Uterus (tissue), 3 donors: ENCODE measurements at regions not wholly inside any gene's neighbourhood (a gene's known extent, or its start where the extent isn't known, plus 50 kb on each side); places are given as distances from the start of the nearest gene placed in this dataset.

ENCODE experiments used
- DNase-seq, 2 donors: peaks; one replicate each; pipeline ENCODE4 v3.0.0-alpha.2; 2019 to 2020
- H3K27ac ChIP-seq, 2 donors: fragments of 200-600 bp; sonication (generic); 1 replicate in 1 of 2; 2 replicates in 1 of 2; pipeline ENCODE4 v1.5.1; 2016 to 2018
- H3K27me3 ChIP-seq, 2 donors: fragments of 200-600 bp; sonication (generic); one replicate each; pipeline ENCODE4 v1.5.1; 2018 to 2019; ENCODE audit warnings: control low read depth in 1 of 2
- H3K36me3 ChIP-seq, 2 donors: fragments of 200-600 bp; sonication (generic); one replicate each; pipeline ENCODE4 v1.5.1; 2019; ENCODE audit warnings: control low read depth in 1 of 2
- H3K4me1 ChIP-seq, 2 donors: fragments of 200-600 bp; sonication (generic); one replicate each; pipeline ENCODE4 v1.5.1; 2018 to 2019; ENCODE audit warnings: control low read depth in 1 of 2
- H3K4me3 ChIP-seq, 2 donors: fragments of 200-600 bp; sonication (generic); 1 replicate in 1 of 2; 2 replicates in 1 of 2; pipeline ENCODE4 v1.5.1; 2018 to 2019; ENCODE audit warnings: mild to moderate bottlenecking in 1 of 2
- H3K9me3 ChIP-seq, 2 donors: fragments of 200-600 bp; sonication (generic); one replicate each; pipeline ENCODE4 v1.5.1; 2019; ENCODE audit warnings: control low read depth in 1 of 2
- POLR2A ChIP-seq, 2 donors: fragments of 450-650 bp; IDR thresholded peaks; one replicate each; pipeline ENCODE4 v1.6.1; 2016; ENCODE audit warnings: antibody characterized with exemption in 2 of 2, mild to moderate bottlenecking in 1 of 2, moderate library complexity in 1 of 2
- intact Hi-C: fragments of 100-400 bp; cut with DNase I; formaldehyde crosslinking; loops from one replicate; pipeline ENCODE4 v1.15.1; 2023; ENCODE audit warnings: low total_unique reads
- TF ChIP-seq, protein P1 (sequence below), 4 experiments: fragments of 200-600 bp in 2 of 4; fragments of 450-650 bp in 2 of 4; sonication (generic) in 2 of 4; IDR thresholded peaks; one replicate each; pipeline ENCODE4 v1.5.1; 2016 to 2019; ENCODE audit warnings: antibody characterized with exemption in 4 of 4, mild to moderate bottlenecking in 2 of 4, moderate library complexity in 1 of 4
- donor health status: DM: yes; HTN: yes; CAD: no.

DNA sequence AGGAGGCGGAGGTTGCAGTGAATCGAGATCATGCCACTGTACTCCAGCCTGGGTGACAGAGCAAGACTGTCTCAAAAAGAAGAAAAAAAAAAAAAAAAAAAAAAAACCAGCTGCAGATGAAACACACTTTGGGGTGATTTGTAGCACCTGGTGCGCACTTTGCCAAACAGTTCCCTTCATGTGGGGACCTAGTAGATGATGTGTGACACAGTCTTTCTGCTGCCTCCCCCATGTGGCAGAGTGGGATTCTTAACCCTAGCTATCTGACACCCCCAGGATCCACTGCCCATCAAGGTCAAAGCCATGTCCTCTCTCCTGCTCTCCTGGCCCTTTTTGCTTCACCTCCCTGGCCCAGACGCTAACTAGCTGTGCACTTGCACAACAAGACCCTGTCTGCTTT lies 52.1 kb upstream of the PDZD8 start:
- Histone ChIP-seq H3K27ac (no peak overlapping the region), H3K27me3 (no peaks in the 10 kb centered on the region), H3K4me3 (no peak overlapping the region), H3K36me3 (no peaks in the 10 kb centered on the region), H3K9me3 (no peaks in the 10 kb centered on the region), H3K4me1 (no peaks in the 10 kb centered on the region)
- TF ChIP-seq, protein P1, sequence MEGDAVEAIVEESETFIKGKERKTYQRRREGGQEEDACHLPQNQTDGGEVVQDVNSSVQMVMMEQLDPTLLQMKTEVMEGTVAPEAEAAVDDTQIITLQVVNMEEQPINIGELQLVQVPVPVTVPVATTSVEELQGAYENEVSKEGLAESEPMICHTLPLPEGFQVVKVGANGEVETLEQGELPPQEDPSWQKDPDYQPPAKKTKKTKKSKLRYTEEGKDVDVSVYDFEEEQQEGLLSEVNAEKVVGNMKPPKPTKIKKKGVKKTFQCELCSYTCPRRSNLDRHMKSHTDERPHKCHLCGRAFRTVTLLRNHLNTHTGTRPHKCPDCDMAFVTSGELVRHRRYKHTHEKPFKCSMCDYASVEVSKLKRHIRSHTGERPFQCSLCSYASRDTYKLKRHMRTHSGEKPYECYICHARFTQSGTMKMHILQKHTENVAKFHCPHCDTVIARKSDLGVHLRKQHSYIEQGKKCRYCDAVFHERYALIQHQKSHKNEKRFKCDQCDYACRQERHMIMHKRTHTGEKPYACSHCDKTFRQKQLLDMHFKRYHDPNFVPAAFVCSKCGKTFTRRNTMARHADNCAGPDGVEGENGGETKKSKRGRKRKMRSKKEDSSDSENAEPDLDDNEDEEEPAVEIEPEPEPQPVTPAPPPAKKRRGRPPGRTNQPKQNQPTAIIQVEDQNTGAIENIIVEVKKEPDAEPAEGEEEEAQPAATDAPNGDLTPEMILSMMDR (IDR thresholded peaks at IDR 0.05) = no peak
- TF ChIP-seq POLR2A (IDR thresholded peaks at IDR 0.05) = no peak
- intact Hi-C loops = no loop called here
- DNase-seq = no peak

DNA sequence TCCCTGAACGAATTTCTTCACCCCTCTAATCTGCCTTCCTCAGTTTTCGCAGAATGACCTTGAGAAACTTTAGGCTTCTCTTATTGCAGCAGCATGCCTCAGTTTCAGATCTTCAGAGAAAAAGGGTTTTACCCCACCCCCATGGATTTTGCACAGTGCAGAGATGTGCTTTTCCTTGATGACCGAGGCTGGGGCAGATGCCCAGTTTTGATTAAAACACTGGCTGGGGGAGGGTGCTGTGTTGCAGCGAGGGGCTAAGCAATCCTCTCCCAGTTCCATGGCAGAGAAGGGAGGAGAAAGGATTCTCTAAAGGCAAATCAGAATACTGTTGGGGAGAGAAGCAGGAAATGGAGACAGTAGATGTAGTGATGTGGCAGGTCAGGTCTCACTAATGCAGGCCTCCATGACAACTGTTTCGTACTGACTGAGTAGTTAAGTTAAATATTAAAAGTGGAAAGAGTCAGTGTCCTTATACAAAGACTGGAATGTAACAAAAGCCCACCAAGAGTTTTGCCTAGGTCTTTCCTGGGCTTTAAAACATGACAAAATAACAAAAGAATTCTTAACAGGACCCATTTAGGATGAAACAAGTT lies 50.8 kb upstream of the PDZD8 start:
- intact Hi-C loops = no loop called here
- Histone ChIP-seq H3K4me1 (no peaks in the 10 kb centered on the region), H3K36me3 (no peaks in the 10 kb centered on the region), H3K4me3 (no peak overlapping the region), H3K27ac (no peak overlapping the region), H3K9me3 (no peaks in the 10 kb centered on the region), H3K27me3 (no peaks in the 10 kb centered on the region)
- no peak for DNase-seq
- no peak for TF ChIP-seq POLR2A (IDR thresholded peaks at IDR 0.05)
- TF ChIP-seq, protein P1 (IDR thresholded peaks at IDR 0.05) = no peak

DNA sequence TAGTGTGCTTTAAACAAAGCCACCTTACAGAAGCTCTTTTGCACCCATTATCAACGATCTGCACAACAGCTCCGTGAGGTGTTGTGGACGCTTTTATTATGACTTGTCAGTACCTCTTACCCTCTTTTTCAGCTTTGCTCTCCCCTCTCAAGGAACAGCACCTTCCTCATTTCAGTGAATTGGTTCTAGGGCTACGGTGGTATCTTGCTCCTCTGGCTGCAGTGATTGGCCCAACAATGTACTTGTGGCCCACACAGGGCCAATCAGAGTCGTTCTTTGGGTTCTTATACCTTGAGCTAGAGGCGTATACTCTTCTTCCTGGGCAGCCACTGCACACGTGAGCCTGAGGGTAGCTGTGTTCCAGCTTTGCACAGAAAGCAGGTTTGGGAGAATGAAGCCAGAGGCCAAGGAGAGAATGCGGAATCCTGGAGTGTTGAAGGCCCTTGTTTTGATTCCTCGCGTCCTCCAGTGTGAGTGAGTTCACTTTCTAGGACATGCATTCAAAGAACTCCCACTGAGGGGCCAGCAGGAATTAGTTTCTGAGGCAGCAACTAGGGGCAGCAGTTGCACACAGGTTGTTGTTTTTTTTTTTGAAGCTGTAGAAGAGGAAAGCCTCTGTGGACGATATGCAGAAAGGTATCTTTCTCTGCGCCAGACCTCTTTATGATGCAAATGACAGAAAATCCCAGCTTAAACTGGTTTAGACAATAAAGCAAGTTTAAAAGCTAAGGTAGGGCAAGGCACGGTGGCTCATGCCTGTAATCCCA lies 49.8 kb upstream of the PDZD8 start:
- TF ChIP-seq POLR2A (IDR thresholded peaks at IDR 0.05) = no peak
- TF ChIP-seq, protein P1 (IDR thresholded peaks at IDR 0.05) = no peak
- H3K9me3 ChIP-seq = no peaks in the 10 kb centered on the region
- DNase-seq = no peak
- intact Hi-C loops = no loop called here
- H3K27ac ChIP-seq = no peak overlapping the region
- no peaks in the 10 kb centered on the region for H3K4me1 ChIP-seq
- H3K27me3 ChIP-seq = no peaks in the 10 kb centered on the region
- H3K4me3 ChIP-seq = no peak overlapping the region
- no peaks in the 10 kb centered on the region for H3K36me3 ChIP-seq
